ENCODE measurements at regions not wholly inside any gene's neighbourhood (a gene's known extent, or its start where the extent isn't known, plus 50 kb on each side); places are given as distances from the start of the nearest gene placed in this dataset.

GRCh38 chr7:121449735-121450240 is 53.7 kb upstream of the FAM3C start:
- ChIA-PET CTCF (no interaction called here), POLR2A (no interaction called here), RAD21 (ENCODE audit: low non-redundant PET in 1 of 2, low total read pairs in 2 of 2, uncharacterized antibody in 2 of 2, unreplicated experiment in 2 of 2) (no interaction called here)
- H3K79me2 ChIP-seq (ENCODE audit: insufficient read depth, low read length), result no peaks in the 10 kb centered on the region
- DNase-seq (ENCODE audit: low read depth, low spot score), result no peak
- no peaks in the 10 kb centered on the region for H3K27me3 ChIP-seq (ENCODE audit: insufficient read depth, low read length)
- TF ChIP-seq REST (IDR thresholded peaks at IDR 0.05; ENCODE audit: low read depth) (no peak), JUND (IDR thresholded peaks at IDR 0.05) (no peak), ATF3 (IDR thresholded peaks at IDR 0.05) (no peak), ZNF274 (IDR thresholded peaks at IDR 0.05; ENCODE audit: low read depth, low read length) (no peak), EZH2phosphoT487 (IDR thresholded peaks at IDR 0.05; ENCODE audit: borderline replicate concordance) (no peak), ZFX (IDR thresholded peaks at IDR 0.05) (no peak), TCF7L2 (IDR thresholded peaks at IDR 0.05; ENCODE audit: borderline replicate concordance, extremely low read depth, insufficient read depth, insufficient read length) (no peak), FOSL1 (IDR thresholded peaks at IDR 0.05; ENCODE audit: low read depth) (no peak), EGR1 (IDR thresholded peaks at IDR 0.05; ENCODE audit: low read depth) (no peak), CEBPB (IDR thresholded peaks at IDR 0.05; ENCODE audit: low read depth) (no peak), POLR2AphosphoS5 (IDR thresholded peaks at IDR 0.05; ENCODE audit: low read depth, low read length) (no peak), SIN3A (IDR thresholded peaks at IDR 0.05; ENCODE audit: low read depth) (no peak)
- no peak overlapping the region for H3K27ac ChIP-seq (ENCODE audit: low read depth, low read length)
- no peak overlapping the region for H3K9ac ChIP-seq (ENCODE audit: low read length)
- no peaks in the 10 kb centered on the region for H3K36me3 ChIP-seq (ENCODE audit: control insufficient read depth in 1 of 2, insufficient read depth in 2 of 2, low read length in 2 of 2)
- no peaks in the 10 kb centered on the region for H3K4me1 ChIP-seq (ENCODE audit: control insufficient read depth in 1 of 2, insufficient read depth in 2 of 2, low read length in 2 of 2)
- intact Hi-C loops (cut with micrococcal nuclease), result no loop called here
- no TSS peak for BruUV-seq (replicated peaks)
- no peaks in the 10 kb centered on the region for H4K20me1 ChIP-seq (ENCODE audit: insufficient read depth)
- H3K4me3 ChIP-seq (replicated peaks in 1 of 2; ENCODE audit: low read depth in 1 of 2, low read length in 2 of 2), result no peak overlapping the region
- ATAC-seq, result no peak
- H2AFZ ChIP-seq (ENCODE audit: low read depth, low read length, poor library complexity, severe bottlenecking), result peak overlapping the region; percentile 87
- H3K9me2 ChIP-seq (ENCODE audit: insufficient read depth), result no peaks in the 10 kb centered on the region
- no peaks in the 10 kb centered on the region; a peak in 1 of 4 replicates for H3K9me3 ChIP-seq (ENCODE audit: control insufficient read depth in 1 of 2, insufficient read depth in 1 of 2, low read depth in 1 of 2, low read length in 2 of 2)
- no peak overlapping the region for H3K4me2 ChIP-seq (ENCODE audit: low read length)
